HepG2 (cell line): ENCODE measurements at regions not wholly inside any gene's neighbourhood (a gene's known extent, or its start where the extent isn't known, plus 50 kb on each side); places are given as distances from the start of the nearest gene placed in this dataset.

Source experiments
- ATAC-seq: fragments of 200-7000 bp; cut with Tn5 transposase; 3 replicates; pipeline ENCODE4 v1.9.1; 2020; ENCODE audit warnings: mild to moderate bottlenecking, moderate library complexity
- BruUV-seq: library from RNA; stranded (reverse); fragments of 400-500 nt; replicated peaks from 2 replicates; lab custom pipeline; 2021; lab: Mats Ljungman, UMichigan
- CTCF ChIA-PET: fragments of 300-600 bp; formaldehyde crosslinking; extraction: SDS; loops from one replicate; lab custom pipeline; 2021; ENCODE audit warnings: low total read pairs, inconsistent platforms, low intra/inter-chr PET ratio; lab: Yijun Ruan, JAX
- POLR2A ChIA-PET: fragments of 350-600 bp; sonication (Branson Sonifier 250); formaldehyde crosslinking; loops from one replicate; lab custom pipeline; 2020; ENCODE audit warnings: antibody characterized with exemption, inconsistent platforms; lab: Yijun Ruan, JAX
- DNase-seq: peaks from one replicate; pipeline ENCODE4 v3.0.0-alpha.2; 2015; ENCODE audit warnings: low spot score
- FAIRE-seq: peaks from 3 replicates; lab custom pipeline; 2011; peaks lifted over from hg19 to GRCh38; lab: Jason Lieb, UNC
- H2AFZ ChIP-seq: one replicate; pipeline ENCODE4 v1.6.1; 2011; ENCODE audit warnings: low read length, inconsistent platforms
- H3K27ac ChIP-seq: fragments of 300-600 bp; 3 replicates; pipeline ENCODE4 v1.8.0; 2011; ENCODE audit warnings: mixed run types, mild to moderate bottlenecking, mixed read lengths, low read length, inconsistent platforms; ENCODE audit not compliant: insufficient read depth; ENCODE audit errors: extremely low read length
- H3K27me3 ChIP-seq, 2 experiments: fragments of 200-600 bp in 1 of 2; 2 replicates in 1 of 2; 3 replicates in 1 of 2; pipeline versions ENCODE4 v1.6.0 to v1.8.0; 2011; ENCODE audit warnings: low read length in 2 of 2, mild to moderate bottlenecking in 2 of 2, moderate library complexity in 2 of 2, inconsistent platforms in 1 of 2; ENCODE audit not compliant: insufficient read depth in 2 of 2, control insufficient read depth in 1 of 2
- H3K36me3 ChIP-seq, 2 experiments: fragments of 200-600 bp in 1 of 2; replicated peaks in 1 of 2; 2 replicates in 1 of 2; 3 replicates in 1 of 2; pipeline versions ENCODE4 v1.5.1 to v1.8.0; 2011; ENCODE audit warnings: low read length in 2 of 2, inconsistent platforms in 1 of 2; ENCODE audit not compliant: insufficient read depth in 2 of 2, control insufficient read depth in 1 of 2
- H3K4me1 ChIP-seq: 2 replicates; pipeline ENCODE4 v1.5.1; 2012; ENCODE audit warnings: low read length, inconsistent platforms; ENCODE audit not compliant: insufficient read depth
- H3K4me2 ChIP-seq: 2 replicates; pipeline ENCODE4 v1.6.0; 2011; ENCODE audit warnings: low read depth, low read length, inconsistent platforms
- H3K4me3 ChIP-seq, 3 experiments: fragments of 200-600 bp in 1 of 3; sonication (generic), shearing (Covaris generic) in 1 of 3; replicated peaks in 1 of 3; 2 replicates each; pipeline ENCODE4 v1.5.1; 2011 to 2016; ENCODE audit warnings: low read length in 3 of 3, inconsistent platforms in 2 of 3, low read depth in 2 of 3, mild to moderate bottlenecking in 2 of 3, control low read depth in 1 of 3, mixed read lengths in 1 of 3; ENCODE audit not compliant: insufficient read depth in 1 of 3
- H3K79me2 ChIP-seq: one replicate; pipeline ENCODE4 v1.6.1; 2011; ENCODE audit warnings: low read length, inconsistent platforms; ENCODE audit not compliant: insufficient read depth
- H3K9ac ChIP-seq: 2 replicates; pipeline ENCODE4 v1.6.0; 2011; ENCODE audit warnings: mild to moderate bottlenecking, low read depth, low read length, inconsistent platforms; ENCODE audit not compliant: insufficient read depth
- H3K9me3 ChIP-seq: 2 replicates; pipeline ENCODE4 v1.5.1; 2012; ENCODE audit warnings: mild to moderate bottlenecking, low read length
- H4K20me1 ChIP-seq: 2 replicates; pipeline ENCODE4 v1.6.0; 2011; ENCODE audit warnings: inconsistent platforms, mild to moderate bottlenecking, low read length, moderate library complexity; ENCODE audit not compliant: insufficient read depth
- ARNT2 ChIP-seq: sonication (generic); formaldehyde crosslinking; IDR thresholded peaks from 2 replicates; pipeline ENCODE4 v1.8.0; 2022; ENCODE audit warnings: mild to moderate bottlenecking, low read depth, missing genetic modification reagents, moderate library complexity
- CREM ChIP-seq, 2 experiments: sonication (generic) in 1 of 2; formaldehyde crosslinking in 1 of 2; IDR thresholded peaks; 2 replicates each; pipeline versions ENCODE4 v1.4.0 to v1.6.1; 2016 to 2020; ENCODE audit warnings: antibody characterized with exemption in 1 of 2, mild to moderate bottlenecking in 1 of 2, missing genetic modification reagents in 1 of 2
- DMAP1 ChIP-seq: IDR thresholded peaks from 2 replicates; pipeline ENCODE4 v1.6.1; 2016
- HNF4G ChIP-seq, 2 experiments: sonication (generic) in 1 of 2; formaldehyde crosslinking in 1 of 2; IDR thresholded peaks; 2 replicates each; pipeline versions ENCODE4 v1.4.0 to v1.6.1; 2011 to 2020; ENCODE audit warnings: borderline replicate concordance in 2 of 2, low read depth in 2 of 2, mild to moderate bottlenecking in 2 of 2, low read length in 1 of 2, missing genetic modification reagents in 1 of 2, moderate library complexity in 1 of 2
- HNRNPK ChIP-seq: fragments of 200-400 bp; formaldehyde crosslinking; IDR thresholded peaks from 2 replicates; pipeline ENCODE4 v1.6.1; 2018; ENCODE audit warnings: low read length, low read depth, moderate library complexity, mild to moderate bottlenecking; ENCODE audit not compliant: poor library complexity, severe bottlenecking
- NKX3-1 ChIP-seq: sonication (generic); formaldehyde crosslinking; IDR thresholded peaks from 2 replicates; pipeline ENCODE4 v1.5.0; 2020; ENCODE audit warnings: missing genetic modification reagents
- PCBP1 ChIP-seq: fragments of 200-400 bp; formaldehyde crosslinking; IDR thresholded peaks from 2 replicates; pipeline ENCODE4 v1.6.1; 2017; ENCODE audit warnings: mild to moderate bottlenecking, low read depth, low read length, borderline replicate concordance
- SALL1 ChIP-seq: sonication (generic); formaldehyde crosslinking; IDR thresholded peaks from 2 replicates; pipeline ENCODE4 v1.8.0; 2022; ENCODE audit warnings: mild to moderate bottlenecking, missing genetic modification reagents
- ZNF333 ChIP-seq: sonication (generic); formaldehyde crosslinking; IDR thresholded peaks from 2 replicates; pipeline ENCODE4 v1.4.0; 2020; ENCODE audit warnings: mild to moderate bottlenecking, missing genetic modification reagents, borderline replicate concordance
- ZNF569 ChIP-seq: sonication (generic); formaldehyde crosslinking; IDR thresholded peaks from 2 replicates; pipeline ENCODE4 v1.5.0; 2020; ENCODE audit warnings: mild to moderate bottlenecking, missing genetic modification reagents, moderate library complexity, borderline replicate concordance
- ZNF615 ChIP-seq: sonication (generic); formaldehyde crosslinking; IDR thresholded peaks from 2 replicates; pipeline ENCODE4 v1.5.0; 2020; ENCODE audit warnings: mild to moderate bottlenecking, missing genetic modification reagents, borderline replicate concordance
- ZNF7 ChIP-seq: IDR thresholded peaks from 2 replicates; pipeline ENCODE4 v1.6.1; 2016; ENCODE audit warnings: missing biosample characterization, missing genetic modification reagents
- ZSCAN12 ChIP-seq: sonication (generic); formaldehyde crosslinking; IDR thresholded peaks from 2 replicates; pipeline ENCODE4 v1.9.0; 2021; ENCODE audit warnings: mild to moderate bottlenecking, missing genetic modification reagents
- ZSCAN25 ChIP-seq: sonication (generic); formaldehyde crosslinking; IDR thresholded peaks from 2 replicates; pipeline ENCODE4 v1.8.0; 2022; ENCODE audit warnings: mild to moderate bottlenecking, missing genetic modification reagents
- WGBS: methylation state at CpG from one replicate; pipeline ENCODE4 v1.1.6; 2017; ENCODE audit warnings: low lambda C conversion rate; 5-methylcytosine and 5-hydroxymethylcytosine counted together
- in situ Hi-C: cut with HindIII; loops from 2 replicates; pipeline ENCODE4 v1.10.0; 2017; ENCODE audit warnings: low pct_unique_long_range_greater_than_20kb; ENCODE audit not compliant: extremely low pct_ligation_motif_present
- intact Hi-C: fragments of 100-400 bp; cut with micrococcal nuclease; formaldehyde crosslinking; loops from one replicate; pipeline ENCODE4 v1.10.0; 2022; ENCODE audit not compliant: unreplicated experiment
- TF ChIP-seq, protein P1 (sequence below): sonication (generic); formaldehyde crosslinking; conservative IDR thresholded peaks from 2 replicates; pipeline ENCODE4 v1.8.1; 2023; ENCODE audit warnings: missing genetic modification reagents
- TF ChIP-seq, protein P2 (sequence below): sonication (generic); formaldehyde crosslinking; IDR thresholded peaks from 2 replicates; pipeline ENCODE4 v1.4.0; 2020; ENCODE audit warnings: missing genetic modification reagents

DNA sequence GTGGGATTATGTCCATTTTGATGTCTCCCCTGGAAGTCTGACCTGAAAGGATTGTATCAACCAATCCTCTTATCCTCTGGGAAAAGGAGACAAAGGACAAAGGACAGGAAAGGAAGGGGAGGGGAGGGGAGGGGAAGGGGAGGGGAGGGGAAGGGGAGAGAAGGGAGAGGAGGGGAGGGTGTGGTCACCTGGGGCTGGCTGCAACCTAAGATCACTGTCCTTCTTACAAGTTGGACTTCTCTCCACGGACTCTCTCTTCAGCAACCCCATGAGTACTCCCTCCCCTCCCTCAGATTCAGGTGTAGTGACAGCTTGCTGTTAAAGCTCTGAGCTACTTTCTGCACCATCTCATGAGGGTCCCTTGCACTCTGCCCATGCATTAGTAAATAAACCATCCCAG is 58.9 kb upstream of the KLHL31 start:
- H3K4me1 ChIP-seq, result peaks cover 17% of the 10 kb centered on the region; the same call in 1 of the 2 replicates
- TF ChIP-seq DMAP1 (CRISPR knock-in tag) (no peak), ZNF615 (CRISPR knock-in tag) (no peak), SALL1 (CRISPR knock-in tag) (no peak), NKX3-1 (CRISPR knock-in tag) (no peak), ZSCAN12 (CRISPR knock-in tag) (no peak), ZNF7 (CRISPR knock-in tag) (no peak), ARNT2 (CRISPR knock-in tag) (no peak), HNF4G (IDR thresholded peaks at IDR 0.05; ENCODE audit: borderline replicate concordance, low read depth, low read length) (no peak), HNF4G (CRISPR knock-in tag; IDR thresholded peaks at IDR 0.05; ENCODE audit: borderline replicate concordance, low read depth) (no peak), CREM (IDR thresholded peaks at IDR 0.05) (no peak), CREM (CRISPR knock-in tag; IDR thresholded peaks at IDR 0.05) (no peak), HNRNPK (peak; percentile 94), ZSCAN25 (peak; percentile 68; the same call in 1 of the 2 replicates), PCBP1 (peak; percentile 94), ZNF569 (no peak), ZNF333 (no peak)
- TF ChIP-seq, protein P1, sequence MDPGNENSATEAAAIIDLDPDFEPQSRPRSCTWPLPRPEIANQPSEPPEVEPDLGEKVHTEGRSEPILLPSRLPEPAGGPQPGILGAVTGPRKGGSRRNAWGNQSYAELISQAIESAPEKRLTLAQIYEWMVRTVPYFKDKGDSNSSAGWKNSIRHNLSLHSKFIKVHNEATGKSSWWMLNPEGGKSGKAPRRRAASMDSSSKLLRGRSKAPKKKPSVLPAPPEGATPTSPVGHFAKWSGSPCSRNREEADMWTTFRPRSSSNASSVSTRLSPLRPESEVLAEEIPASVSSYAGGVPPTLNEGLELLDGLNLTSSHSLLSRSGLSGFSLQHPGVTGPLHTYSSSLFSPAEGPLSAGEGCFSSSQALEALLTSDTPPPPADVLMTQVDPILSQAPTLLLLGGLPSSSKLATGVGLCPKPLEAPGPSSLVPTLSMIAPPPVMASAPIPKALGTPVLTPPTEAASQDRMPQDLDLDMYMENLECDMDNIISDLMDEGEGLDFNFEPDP, result no peak
- TF ChIP-seq, protein P2, sequence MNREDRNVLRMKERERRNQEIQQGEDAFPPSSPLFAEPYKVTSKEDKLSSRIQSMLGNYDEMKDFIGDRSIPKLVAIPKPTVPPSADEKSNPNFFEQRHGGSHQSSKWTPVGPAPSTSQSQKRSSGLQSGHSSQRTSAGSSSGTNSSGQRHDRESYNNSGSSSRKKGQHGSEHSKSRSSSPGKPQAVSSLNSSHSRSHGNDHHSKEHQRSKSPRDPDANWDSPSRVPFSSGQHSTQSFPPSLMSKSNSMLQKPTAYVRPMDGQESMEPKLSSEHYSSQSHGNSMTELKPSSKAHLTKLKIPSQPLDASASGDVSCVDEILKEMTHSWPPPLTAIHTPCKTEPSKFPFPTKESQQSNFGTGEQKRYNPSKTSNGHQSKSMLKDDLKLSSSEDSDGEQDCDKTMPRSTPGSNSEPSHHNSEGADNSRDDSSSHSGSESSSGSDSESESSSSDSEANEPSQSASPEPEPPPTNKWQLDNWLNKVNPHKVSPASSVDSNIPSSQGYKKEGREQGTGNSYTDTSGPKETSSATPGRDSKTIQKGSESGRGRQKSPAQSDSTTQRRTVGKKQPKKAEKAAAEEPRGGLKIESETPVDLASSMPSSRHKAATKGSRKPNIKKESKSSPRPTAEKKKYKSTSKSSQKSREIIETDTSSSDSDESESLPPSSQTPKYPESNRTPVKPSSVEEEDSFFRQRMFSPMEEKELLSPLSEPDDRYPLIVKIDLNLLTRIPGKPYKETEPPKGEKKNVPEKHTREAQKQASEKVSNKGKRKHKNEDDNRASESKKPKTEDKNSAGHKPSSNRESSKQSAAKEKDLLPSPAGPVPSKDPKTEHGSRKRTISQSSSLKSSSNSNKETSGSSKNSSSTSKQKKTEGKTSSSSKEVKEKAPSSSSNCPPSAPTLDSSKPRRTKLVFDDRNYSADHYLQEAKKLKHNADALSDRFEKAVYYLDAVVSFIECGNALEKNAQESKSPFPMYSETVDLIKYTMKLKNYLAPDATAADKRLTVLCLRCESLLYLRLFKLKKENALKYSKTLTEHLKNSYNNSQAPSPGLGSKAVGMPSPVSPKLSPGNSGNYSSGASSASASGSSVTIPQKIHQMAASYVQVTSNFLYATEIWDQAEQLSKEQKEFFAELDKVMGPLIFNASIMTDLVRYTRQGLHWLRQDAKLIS (CRISPR knock-in tag), result no peak
- no peaks in the 10 kb centered on the region for H4K20me1 ChIP-seq
- no peak for FAIRE-seq
- BruUV-seq, result no TSS peak
- CTCF ChIA-PET, result interaction anchor here (1.2 to 7.1 kb wide), 2 partner anchors 232 to 552 kb away, joined by 4 to 68 read pairs; no protein-coding TSS in a partner anchor
- H3K27ac ChIP-seq, result no peak overlapping the region
- no peak overlapping the region for H3K4me3 ChIP-seq
- intact Hi-C loops (no loop called here), in situ Hi-C loops (loop anchor here (5.0 to 25.0 kb wide), 2 partner anchors 227 to 562 kb away; no protein-coding TSS in a partner anchor)
- no peak overlapping the region for H3K4me2 ChIP-seq
- no peaks in the 10 kb centered on the region for H3K27me3 ChIP-seq
- no peak overlapping the region for H3K9ac ChIP-seq
- WGBS, result 18% methylated on average over 1 of the region's 1 CpG
- H3K79me2 ChIP-seq, result no peaks in the 10 kb centered on the region
- no peaks in the 10 kb centered on the region for H3K9me3 ChIP-seq
- POLR2A ChIA-PET, result interaction anchor here (1.0 kb wide), 1 partner anchor 231 kb away, joined by 3 read pairs; no protein-coding TSS in a partner anchor
- H3K36me3 ChIP-seq, result no peaks in the 10 kb centered on the region
- no peak overlapping the region for H2AFZ ChIP-seq
- DNase-seq, result no peak
- no peak for ATAC-seq
